Activated T-cell treated with anti-CD3 and anti-CD28 coated beads for 1 hour (primary cell): ENCODE measurements at regions not wholly inside any gene's neighbourhood (a gene's known extent, or its start where the extent isn't known, plus 50 kb on each side); places are given as distances from the start of the nearest gene placed in this dataset.
"Not testable (repeated sequence)": the region's sequence is repeated elsewhere in the genome, so short reads cannot be mapped to it uniquely, and the experiment has no call there.

Experiments
- DNase-seq: peaks from one replicate; pipeline ENCODE4 v3.0.0-alpha.2; 2020; ENCODE audit warnings: low read depth

GRCh38 chr5:163789870-163790269, 284.5 kb downstream of the MAT2B start:
- no peak for DNase-seq

- no peak for DNase-seq
These were observed 285.1 kb downstream of the MAT2B start for GRCh38 chr5:163790497-163790896.

DNA sequence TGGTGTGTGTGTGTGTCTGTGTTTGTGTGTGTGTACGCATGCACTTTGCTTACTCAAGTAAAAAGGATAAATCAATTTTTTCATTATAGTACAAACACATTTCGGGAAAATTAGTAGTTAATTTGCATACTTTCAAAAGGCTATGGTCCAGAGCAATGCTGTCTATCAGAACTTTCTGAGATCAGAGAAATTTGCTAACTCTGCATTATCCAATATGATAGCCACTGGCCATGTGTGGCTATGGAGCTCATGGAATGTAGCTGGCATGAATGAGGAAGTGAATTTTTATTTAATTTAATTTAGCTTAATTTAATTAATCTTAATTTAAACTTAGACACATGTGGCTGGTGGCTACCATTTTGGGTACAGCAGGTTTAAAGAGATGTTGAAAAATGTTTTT, 289.6 kb downstream of the MAT2B start:
- no peak for DNase-seq

- no peak for DNase-seq
These were observed 302.4 kb downstream of the MAT2B start for GRCh38 chr5:163807781-163808180.

DNA sequence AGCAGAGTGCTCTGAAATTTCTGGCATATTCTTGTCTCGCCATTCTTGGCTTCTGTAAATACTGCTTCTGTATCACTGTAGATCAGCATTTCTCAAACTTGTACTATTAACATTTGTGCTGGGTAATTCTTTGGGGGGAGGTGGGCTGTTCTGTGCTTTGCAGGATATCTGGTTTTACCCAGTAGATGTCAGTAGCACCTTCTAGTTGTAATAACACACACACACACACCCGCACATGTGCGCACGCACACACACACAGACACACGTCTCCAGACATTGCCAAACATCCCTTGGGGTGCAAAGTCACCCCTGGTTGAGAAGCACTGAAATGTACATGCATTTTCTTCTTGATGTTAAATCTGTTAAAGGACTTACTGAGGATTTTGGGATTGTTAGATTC, 304.1 kb downstream of the MAT2B start:
- DNase-seq: no peak

- no peak for DNase-seq
These were observed 308.5 kb downstream of the MAT2B start for GRCh38 chr5:163813900-163814299.

DNA sequence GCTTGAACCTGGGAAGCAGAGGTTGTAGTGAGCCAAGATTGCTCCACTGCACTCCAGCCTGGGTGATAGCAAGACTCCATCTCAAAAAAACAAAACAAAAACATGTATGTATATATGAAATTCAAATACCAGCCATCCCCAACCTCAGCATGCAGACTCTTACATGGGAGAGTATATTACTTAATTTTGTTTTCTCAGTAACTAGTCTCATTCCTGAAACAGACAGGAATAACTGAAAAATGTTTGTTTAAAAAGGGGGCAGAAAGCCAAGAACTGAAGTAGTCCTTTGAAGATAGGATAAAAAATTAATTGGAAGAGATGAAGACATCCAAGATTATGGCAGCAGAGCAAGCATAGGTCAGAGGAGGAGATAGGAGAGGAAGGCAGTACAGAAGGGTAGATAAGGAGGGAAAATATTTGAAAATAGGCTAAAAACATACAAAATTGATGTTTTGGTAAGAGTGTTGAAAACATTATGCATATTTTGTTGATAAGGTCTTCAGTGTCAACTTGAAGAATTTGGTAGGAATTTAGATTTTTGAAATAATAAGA, 309.9 kb downstream of the MAT2B start:
- no peak for DNase-seq

GRCh38 chr5:163821142-163821541, 315.7 kb downstream of the MAT2B start:
- DNase-seq: no peak

DNA sequence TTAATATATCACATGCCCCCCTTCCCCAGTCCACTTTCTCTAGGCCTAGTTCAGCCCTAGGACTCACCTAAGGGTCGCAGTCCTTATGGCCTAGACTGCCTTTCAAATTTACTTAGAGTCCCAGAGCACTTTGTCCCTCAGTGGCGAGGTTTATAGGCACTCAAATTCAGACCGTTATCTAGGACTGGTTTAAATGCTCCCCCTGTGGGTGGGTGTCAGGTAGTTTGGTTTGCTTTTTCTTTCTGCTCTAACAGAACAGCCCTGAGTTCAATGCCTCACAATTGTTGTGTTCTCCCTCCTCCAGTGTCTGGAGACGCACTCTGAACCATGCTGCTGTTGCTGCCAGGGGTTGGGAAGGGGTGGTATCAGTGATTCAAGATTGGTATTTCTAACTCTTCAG, 317.1 kb downstream of the MAT2B start:
- no peak for DNase-seq

DNA sequence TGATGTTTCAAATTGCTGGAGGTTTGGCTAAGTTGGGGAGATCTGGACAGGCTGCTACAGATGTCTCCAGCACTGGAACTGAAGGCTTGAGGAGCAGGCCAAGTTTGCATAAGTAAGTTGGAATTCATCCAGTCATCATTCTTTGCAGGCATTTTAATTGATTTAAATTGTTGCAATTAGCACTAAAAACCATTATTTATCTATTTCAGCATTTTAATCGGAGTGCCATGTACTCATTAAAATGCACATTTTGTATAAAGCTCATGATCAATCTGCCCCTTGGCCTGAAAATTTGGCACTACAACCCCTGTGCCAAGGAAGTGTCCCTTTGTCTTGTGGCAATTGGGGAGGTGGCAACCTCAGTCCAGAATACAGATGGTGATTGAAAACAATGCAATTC, 320.2 kb downstream of the MAT2B start:
- DNase-seq: no peak

GRCh38 chr5:163826201-163826600, 320.8 kb downstream of the MAT2B start:
- no peak for DNase-seq

- no peak for DNase-seq
These were observed 326.7 kb downstream of the MAT2B start for GRCh38 chr5:163832155-163832554.

- no peak for DNase-seq
These were observed 333.3 kb downstream of the MAT2B start for GRCh38 chr5:163838738-163839137.

- no peak for DNase-seq
These were observed 341.1 kb downstream of the MAT2B start for GRCh38 chr5:163846512-163846911.

DNA sequence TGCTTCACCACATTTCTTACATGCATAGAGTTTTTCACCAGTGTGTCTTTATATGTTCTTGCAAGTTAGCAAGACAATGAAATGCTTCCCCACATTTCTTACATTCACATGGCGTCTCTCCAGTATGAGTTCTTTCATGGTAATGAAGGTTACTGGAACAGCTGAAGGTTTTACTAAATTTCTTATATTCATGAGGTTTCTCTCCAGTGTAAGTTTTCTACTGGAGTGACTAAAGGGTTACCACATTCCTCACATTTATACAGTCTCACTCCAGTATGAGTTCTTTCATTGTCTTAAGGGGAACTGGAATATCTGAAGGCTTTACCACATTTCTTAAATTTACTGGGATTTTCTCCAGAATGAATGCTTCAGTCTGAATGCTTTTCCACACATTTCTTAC, 350.3 kb downstream of the MAT2B start:
- DNase-seq: no peak

- DNase-seq: no peak
These were observed 356.3 kb downstream of the MAT2B start for GRCh38 chr5:163861670-163862069.

DNA sequence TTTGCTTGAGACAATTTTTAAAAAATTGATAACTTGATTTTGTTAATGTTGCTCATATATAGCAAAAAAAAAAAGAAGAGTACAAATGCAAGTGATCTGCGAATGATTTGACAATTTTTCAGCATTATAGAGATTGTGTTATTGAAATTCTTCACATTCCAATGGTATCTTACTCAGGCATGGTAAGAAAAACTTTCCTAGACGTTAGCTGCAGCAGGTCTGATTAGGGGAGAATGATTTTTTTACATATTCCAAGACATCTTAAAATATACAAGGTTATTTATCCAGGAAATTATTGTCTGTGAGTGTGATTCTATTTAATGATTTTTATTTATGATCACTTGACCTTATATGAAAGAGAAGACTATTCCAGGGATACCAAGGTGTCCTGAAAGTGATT, 361.9 kb downstream of the MAT2B start:
- DNase-seq: no peak

- DNase-seq: no peak
These were observed 362.3 kb downstream of the MAT2B start for GRCh38 chr5:163867738-163868137.

GRCh38 chr5:163869581-163869980, 364.2 kb downstream of the MAT2B start:
- DNase-seq: no peak

DNA sequence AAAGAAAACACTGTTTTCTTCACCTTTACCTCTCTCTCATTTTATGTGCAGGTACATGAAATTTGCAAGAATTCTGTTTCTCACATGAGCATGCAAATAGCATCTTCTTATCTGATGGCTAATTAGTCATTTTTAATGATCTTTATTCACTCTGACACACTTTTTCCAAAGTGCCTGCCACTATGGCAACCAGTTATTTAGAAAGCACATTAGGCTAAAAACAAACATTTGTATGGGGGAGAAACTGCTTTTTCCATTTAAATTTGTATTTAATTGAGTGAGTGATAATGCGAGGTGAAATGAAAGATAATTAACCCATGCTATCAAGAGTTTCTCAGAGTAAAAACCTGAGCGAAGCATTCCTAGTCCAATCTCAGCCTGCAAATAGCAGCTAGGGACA, 365.0 kb downstream of the MAT2B start:
- no peak for DNase-seq

- no peak for DNase-seq
These were observed 369.0 kb downstream of the MAT2B start for GRCh38 chr5:163874431-163874830.

- not testable (repeated sequence) for DNase-seq
These were observed 369.5 kb downstream of the MAT2B start for GRCh38 chr5:163874912-163875311.

- DNase-seq: no peak
These were observed 372.4 kb downstream of the MAT2B start for GRCh38 chr5:163877865-163878264.

- no peak for DNase-seq
These were observed 373.1 kb downstream of the MAT2B start for GRCh38 chr5:163878490-163878889.

- DNase-seq: no peak
These were observed 374.9 kb downstream of the MAT2B start for GRCh38 chr5:163880302-163880701.
